ENCODE measurements at regions not wholly inside any gene's neighbourhood (a gene's known extent, or its start where the extent isn't known, plus 50 kb on each side); places are given as distances from the start of the nearest gene placed in this dataset.
"Not testable (repeated sequence)": the region's sequence is repeated elsewhere in the genome, so short reads cannot be mapped to it uniquely, and the experiment has no call there.

DNA sequence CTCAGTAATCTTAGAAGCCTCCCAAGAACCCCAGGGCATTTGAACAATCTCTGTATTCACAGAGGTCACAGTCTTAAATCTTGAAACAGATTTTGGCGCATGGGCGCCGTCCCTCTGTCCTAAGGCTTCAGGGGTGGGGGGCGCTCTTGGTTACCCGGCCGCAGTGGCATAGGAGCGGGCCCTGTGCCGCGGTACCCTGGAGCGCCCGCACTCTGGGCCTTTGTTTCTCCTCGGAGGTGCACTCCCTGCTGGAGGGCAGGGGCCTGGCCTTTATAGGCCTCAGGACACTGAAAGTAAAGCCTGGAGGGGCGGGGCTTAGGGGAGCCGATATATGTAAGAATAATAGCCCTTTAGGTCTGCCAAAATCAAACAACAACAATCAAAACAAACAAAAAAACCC lies 197.3 kb upstream of the FOLH1 start:
- Histone ChIP-seq H3K27ac (ENCODE audit: low read depth, low read length) (no peak overlapping the region), H2AFZ (ENCODE audit: low read depth, low read length) (no peak overlapping the region), H4K20me1 (ENCODE audit: insufficient read depth, low read length) (no peaks in the 10 kb centered on the region), H3K4me2 (ENCODE audit: low read length) (no peak overlapping the region), H3K4me1 (ENCODE audit: insufficient read depth, low read length) (no peaks in the 10 kb centered on the region), H3K36me3 (ENCODE audit: insufficient read depth, low read length) (no peaks in the 10 kb centered on the region), H3K27me3 (ENCODE audit: insufficient read depth, low read length) (no peaks in the 10 kb centered on the region), H3K79me2 (ENCODE audit: insufficient read depth, low read length) (no peaks in the 10 kb centered on the region), H3K9me3 (ENCODE audit: insufficient read depth, low read depth, low read length) (no peaks in the 10 kb centered on the region), H3K9ac (ENCODE audit: low read length) (no peak overlapping the region), H3K4me3 (ENCODE audit: insufficient read depth, low read depth, low read length) (no peak overlapping the region)
- H3K27me3 Mint-ChIP-seq (ENCODE audit: low read depth, unreplicated experiment), result no peaks in the 10 kb centered on the region
- H3K9me3 Mint-ChIP-seq (ENCODE audit: unreplicated experiment), result no peaks in the 10 kb centered on the region
- H3K4me1 Mint-ChIP-seq (ENCODE audit: low read depth, unreplicated experiment), result no peaks in the 10 kb centered on the region
- FAIRE-seq (no peak), DNase-seq (ENCODE audit: low read depth) (no peak)
- no peak overlapping the region for H3K27ac Mint-ChIP-seq (ENCODE audit: unreplicated experiment)
- TF ChIP-seq, protein P1, sequence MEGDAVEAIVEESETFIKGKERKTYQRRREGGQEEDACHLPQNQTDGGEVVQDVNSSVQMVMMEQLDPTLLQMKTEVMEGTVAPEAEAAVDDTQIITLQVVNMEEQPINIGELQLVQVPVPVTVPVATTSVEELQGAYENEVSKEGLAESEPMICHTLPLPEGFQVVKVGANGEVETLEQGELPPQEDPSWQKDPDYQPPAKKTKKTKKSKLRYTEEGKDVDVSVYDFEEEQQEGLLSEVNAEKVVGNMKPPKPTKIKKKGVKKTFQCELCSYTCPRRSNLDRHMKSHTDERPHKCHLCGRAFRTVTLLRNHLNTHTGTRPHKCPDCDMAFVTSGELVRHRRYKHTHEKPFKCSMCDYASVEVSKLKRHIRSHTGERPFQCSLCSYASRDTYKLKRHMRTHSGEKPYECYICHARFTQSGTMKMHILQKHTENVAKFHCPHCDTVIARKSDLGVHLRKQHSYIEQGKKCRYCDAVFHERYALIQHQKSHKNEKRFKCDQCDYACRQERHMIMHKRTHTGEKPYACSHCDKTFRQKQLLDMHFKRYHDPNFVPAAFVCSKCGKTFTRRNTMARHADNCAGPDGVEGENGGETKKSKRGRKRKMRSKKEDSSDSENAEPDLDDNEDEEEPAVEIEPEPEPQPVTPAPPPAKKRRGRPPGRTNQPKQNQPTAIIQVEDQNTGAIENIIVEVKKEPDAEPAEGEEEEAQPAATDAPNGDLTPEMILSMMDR (IDR thresholded peaks at IDR 0.05; ENCODE audit: insufficient read depth, low read depth, low read length), result no peak
- TF ChIP-seq EZH2 (IDR thresholded peaks at IDR 0.05; ENCODE audit: insufficient read depth, low read length), result no peak
- no peaks in the 10 kb centered on the region for H3K36me3 Mint-ChIP-seq (ENCODE audit: low read depth, unreplicated experiment)
- no peak overlapping the region for H3K4me3 Mint-ChIP-seq (ENCODE audit: unreplicated experiment)

DNA sequence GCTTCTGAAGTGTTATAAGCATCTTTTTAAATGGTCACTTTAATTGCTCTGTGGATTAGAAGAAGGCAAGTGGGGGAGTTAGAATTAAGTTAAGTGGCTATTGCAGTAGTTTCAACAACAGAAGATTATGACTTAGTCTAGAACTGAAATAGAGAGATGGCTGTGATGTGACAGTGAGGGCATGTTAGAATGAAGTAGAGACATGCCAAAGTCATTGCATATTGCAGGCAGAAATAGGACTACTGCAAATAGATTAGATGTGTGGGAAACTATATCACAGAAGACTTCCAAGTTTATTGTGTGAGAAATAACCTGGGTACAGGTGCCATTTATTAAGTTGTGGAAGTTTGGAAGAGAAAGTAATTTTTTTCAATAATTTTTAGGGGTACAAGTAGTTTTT lies 187.4 kb upstream of the FOLH1 start:
- not testable (repeated sequence) for H2AFZ ChIP-seq (ENCODE audit: low read depth, low read length); DNase-seq (ENCODE audit: low read depth); H3K4me1 ChIP-seq (ENCODE audit: insufficient read depth, low read length); H3K36me3 ChIP-seq (ENCODE audit: insufficient read depth, low read length); H3K27ac ChIP-seq (ENCODE audit: low read depth, low read length); H3K9me3 ChIP-seq (ENCODE audit: insufficient read depth, low read depth, low read length); FAIRE-seq; H3K27ac Mint-ChIP-seq (ENCODE audit: unreplicated experiment); H3K9ac ChIP-seq (ENCODE audit: low read length); H3K9me3 Mint-ChIP-seq (ENCODE audit: unreplicated experiment); H4K20me1 ChIP-seq (ENCODE audit: insufficient read depth, low read length); H3K4me1 Mint-ChIP-seq (ENCODE audit: low read depth, unreplicated experiment); H3K4me3 ChIP-seq (ENCODE audit: insufficient read depth, low read depth, low read length); H3K4me3 Mint-ChIP-seq (ENCODE audit: unreplicated experiment); H3K27me3 Mint-ChIP-seq (ENCODE audit: low read depth, unreplicated experiment); H3K79me2 ChIP-seq (ENCODE audit: insufficient read depth, low read length); H3K4me2 ChIP-seq (ENCODE audit: low read length); H3K27me3 ChIP-seq (ENCODE audit: insufficient read depth, low read length); H3K36me3 Mint-ChIP-seq (ENCODE audit: low read depth, unreplicated experiment)

DNA sequence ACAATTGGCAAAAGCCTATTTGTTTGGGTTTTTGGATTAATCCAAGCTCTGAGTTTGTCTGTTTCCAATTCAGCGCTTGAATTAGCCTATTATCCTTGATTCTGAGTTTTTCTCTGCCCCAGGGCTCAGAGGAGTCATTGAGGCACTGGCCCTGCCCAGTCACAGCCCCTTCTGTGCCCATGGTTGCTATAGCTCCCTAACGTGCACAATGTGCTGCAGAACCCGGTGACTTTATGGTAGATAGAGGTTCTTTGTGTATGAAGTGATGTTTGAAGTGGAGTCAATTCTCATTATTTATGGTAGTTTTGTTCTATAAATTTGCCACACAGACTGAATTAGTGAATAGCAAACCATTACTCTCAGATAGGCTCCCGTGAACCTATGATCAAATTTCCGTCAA lies 182.0 kb upstream of the FOLH1 start:
- not testable (repeated sequence) for H3K4me1 ChIP-seq (ENCODE audit: insufficient read depth, low read length); FAIRE-seq; H3K36me3 Mint-ChIP-seq (ENCODE audit: low read depth, unreplicated experiment); H3K27ac Mint-ChIP-seq (ENCODE audit: unreplicated experiment); H3K27me3 ChIP-seq (ENCODE audit: insufficient read depth, low read length); H3K79me2 ChIP-seq (ENCODE audit: insufficient read depth, low read length); H3K27ac ChIP-seq (ENCODE audit: low read depth, low read length); H3K4me3 Mint-ChIP-seq (ENCODE audit: unreplicated experiment); H3K9me3 ChIP-seq (ENCODE audit: insufficient read depth, low read depth, low read length); H4K20me1 ChIP-seq (ENCODE audit: insufficient read depth, low read length); H3K4me2 ChIP-seq (ENCODE audit: low read length); H3K9ac ChIP-seq (ENCODE audit: low read length); H3K27me3 Mint-ChIP-seq (ENCODE audit: low read depth, unreplicated experiment); H3K4me1 Mint-ChIP-seq (ENCODE audit: low read depth, unreplicated experiment); H2AFZ ChIP-seq (ENCODE audit: low read depth, low read length); H3K4me3 ChIP-seq (ENCODE audit: insufficient read depth, low read depth, low read length); H3K36me3 ChIP-seq (ENCODE audit: insufficient read depth, low read length); H3K9me3 Mint-ChIP-seq (ENCODE audit: unreplicated experiment); DNase-seq (ENCODE audit: low read depth)

DNA sequence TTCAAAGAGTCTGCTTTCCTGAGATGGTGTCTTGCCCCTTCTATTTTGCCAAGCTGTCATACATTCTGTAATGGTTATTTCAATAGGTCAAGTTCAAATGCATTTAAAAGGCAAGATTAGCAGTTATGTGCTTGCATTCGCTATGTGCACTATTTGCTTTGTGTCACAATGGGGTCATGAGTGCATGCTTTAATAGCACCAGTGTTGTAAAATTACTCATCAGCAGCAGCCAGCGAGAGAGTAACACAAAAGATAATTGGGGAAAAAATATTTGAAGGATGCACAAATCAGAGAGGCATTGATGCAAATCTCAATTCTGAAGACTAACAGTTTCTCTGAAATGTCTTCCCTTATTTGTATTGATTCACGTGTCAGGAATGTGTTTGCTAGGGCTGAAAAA lies 180.7 kb upstream of the FOLH1 start:
- not testable (repeated sequence) for H3K4me1 ChIP-seq (ENCODE audit: insufficient read depth, low read length); H3K4me2 ChIP-seq (ENCODE audit: low read length); H3K4me3 Mint-ChIP-seq (ENCODE audit: unreplicated experiment); H3K4me3 ChIP-seq (ENCODE audit: insufficient read depth, low read depth, low read length); H3K27me3 ChIP-seq (ENCODE audit: insufficient read depth, low read length); H3K79me2 ChIP-seq (ENCODE audit: insufficient read depth, low read length); H3K27me3 Mint-ChIP-seq (ENCODE audit: low read depth, unreplicated experiment); H4K20me1 ChIP-seq (ENCODE audit: insufficient read depth, low read length); H3K4me1 Mint-ChIP-seq (ENCODE audit: low read depth, unreplicated experiment); H3K27ac ChIP-seq (ENCODE audit: low read depth, low read length); H3K36me3 ChIP-seq (ENCODE audit: insufficient read depth, low read length); H3K36me3 Mint-ChIP-seq (ENCODE audit: low read depth, unreplicated experiment); DNase-seq (ENCODE audit: low read depth); H3K9me3 Mint-ChIP-seq (ENCODE audit: unreplicated experiment); H2AFZ ChIP-seq (ENCODE audit: low read depth, low read length); H3K9ac ChIP-seq (ENCODE audit: low read length); H3K9me3 ChIP-seq (ENCODE audit: insufficient read depth, low read depth, low read length); FAIRE-seq; H3K27ac Mint-ChIP-seq (ENCODE audit: unreplicated experiment)

DNA sequence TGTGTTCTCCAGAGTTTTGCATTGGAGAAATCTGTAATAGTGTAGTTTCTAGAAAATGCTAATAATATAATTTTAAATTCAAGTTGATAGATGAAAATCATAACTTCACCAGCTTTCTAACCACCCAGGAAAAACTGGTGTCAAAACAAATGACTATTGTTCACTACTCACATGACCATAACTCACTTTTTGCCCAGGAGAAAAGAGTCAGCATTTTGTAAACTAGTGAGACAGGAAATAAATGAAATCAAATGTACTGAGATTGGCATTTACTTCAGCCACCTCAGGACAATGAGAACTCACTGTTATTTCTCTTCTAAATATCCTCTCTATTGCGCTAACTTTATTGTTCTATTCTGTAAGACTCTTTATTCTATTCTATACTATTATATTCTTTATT lies 176.0 kb upstream of the FOLH1 start:
- not testable (repeated sequence) for H3K9me3 ChIP-seq (ENCODE audit: insufficient read depth, low read depth, low read length); H3K9ac ChIP-seq (ENCODE audit: low read length); H3K36me3 ChIP-seq (ENCODE audit: insufficient read depth, low read length); H3K27me3 ChIP-seq (ENCODE audit: insufficient read depth, low read length); H3K36me3 Mint-ChIP-seq (ENCODE audit: low read depth, unreplicated experiment); H3K27ac Mint-ChIP-seq (ENCODE audit: unreplicated experiment); H3K27me3 Mint-ChIP-seq (ENCODE audit: low read depth, unreplicated experiment); H3K27ac ChIP-seq (ENCODE audit: low read depth, low read length); H3K4me1 ChIP-seq (ENCODE audit: insufficient read depth, low read length); H3K4me2 ChIP-seq (ENCODE audit: low read length); H3K79me2 ChIP-seq (ENCODE audit: insufficient read depth, low read length); H4K20me1 ChIP-seq (ENCODE audit: insufficient read depth, low read length); FAIRE-seq; DNase-seq (ENCODE audit: low read depth); H3K9me3 Mint-ChIP-seq (ENCODE audit: unreplicated experiment); H2AFZ ChIP-seq (ENCODE audit: low read depth, low read length); H3K4me3 ChIP-seq (ENCODE audit: insufficient read depth, low read depth, low read length); H3K4me1 Mint-ChIP-seq (ENCODE audit: low read depth, unreplicated experiment); H3K4me3 Mint-ChIP-seq (ENCODE audit: unreplicated experiment)
